GM23248 (cell line): ENCODE measurements at regions not wholly inside any gene's neighbourhood (a gene's known extent, or its start where the extent isn't known, plus 50 kb on each side); places are given as distances from the start of the nearest gene placed in this dataset.

Source experiments
- EZH2 ChIP-seq: fragments of 200-600 bp; sonication (generic); IDR thresholded peaks from 2 replicates; pipeline ENCODE4 v1.6.1; 2018; ENCODE audit warnings: antibody characterized with exemption, mild to moderate bottlenecking; ENCODE audit not compliant: insufficient read depth, poor library complexity, severe bottlenecking
- EZH2phosphoT487 ChIP-seq: fragments of 200-600 bp; sonication (generic); IDR thresholded peaks from 2 replicates; pipeline ENCODE4 v1.6.1; 2018; ENCODE audit warnings: antibody characterized with exemption, moderate library complexity, mild to moderate bottlenecking, low read depth; ENCODE audit not compliant: insufficient read depth

DNA sequence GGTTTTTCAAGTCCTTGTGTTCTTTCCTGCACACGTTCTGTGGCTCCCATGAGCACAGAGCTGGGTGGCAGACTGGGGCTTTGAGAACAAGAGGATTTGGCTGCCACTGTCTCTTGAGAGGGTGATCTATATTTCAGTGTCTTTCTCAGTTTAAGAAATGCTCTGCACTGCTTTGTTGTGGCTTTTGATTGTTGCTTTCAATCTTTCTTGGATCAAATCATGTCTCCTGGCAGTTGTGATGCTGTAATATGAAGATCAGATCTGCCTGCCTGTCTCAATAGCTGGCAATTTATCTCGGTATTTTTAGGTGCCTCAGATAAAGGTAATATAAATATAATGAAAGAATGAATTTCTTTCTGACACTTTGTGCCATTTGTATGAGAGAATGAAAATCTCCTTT, 273.3 kb upstream of the LCORL start:
- TF ChIP-seq EZH2 (no peak), EZH2phosphoT487 (no peak)
